Body of pancreas (tissue), 4 donors: ENCODE measurements at regions not wholly inside any gene's neighbourhood (a gene's known extent, or its start where the extent isn't known, plus 50 kb on each side); places are given as distances from the start of the nearest gene placed in this dataset.

Source experiments
- POLR2A ChIP-seq, 3 donors: fragments of 450-650 bp; IDR thresholded peaks; one replicate each; pipeline ENCODE4 v1.6.1; 2016; ENCODE audit warnings: antibody characterized with exemption in 3 of 3, mild to moderate bottlenecking in 2 of 3
- TF ChIP-seq, protein P1 (sequence below), 7 experiments: fragments of 450-650 bp in 4 of 7; fragments of 200-600 bp in 3 of 7; sonication (generic) in 3 of 7; IDR thresholded peaks; one replicate each; pipeline ENCODE4 v1.5.1; 2016 to 2019; ENCODE audit warnings: antibody characterized with exemption in 7 of 7

DNA sequence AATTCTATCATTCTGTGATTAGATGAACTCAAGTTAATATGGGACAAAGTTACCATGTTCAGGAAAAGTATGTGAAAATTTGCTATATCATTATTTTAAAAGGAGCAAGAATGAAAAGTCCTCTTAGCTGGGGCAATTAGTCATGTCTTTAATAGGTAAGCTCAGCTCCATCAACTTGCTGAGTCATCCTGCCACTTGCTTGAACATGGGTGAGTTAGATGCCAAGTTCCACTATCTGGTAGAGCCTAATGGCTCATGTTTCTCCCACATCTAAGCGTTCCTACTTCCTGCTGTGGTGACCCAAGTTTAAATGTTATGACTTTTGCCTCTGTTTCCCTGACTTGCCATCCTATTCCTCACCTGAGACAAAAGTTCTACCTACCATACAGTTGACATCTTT is 276.8 kb downstream of the ZNF674 start:
- TF ChIP-seq, protein P1, sequence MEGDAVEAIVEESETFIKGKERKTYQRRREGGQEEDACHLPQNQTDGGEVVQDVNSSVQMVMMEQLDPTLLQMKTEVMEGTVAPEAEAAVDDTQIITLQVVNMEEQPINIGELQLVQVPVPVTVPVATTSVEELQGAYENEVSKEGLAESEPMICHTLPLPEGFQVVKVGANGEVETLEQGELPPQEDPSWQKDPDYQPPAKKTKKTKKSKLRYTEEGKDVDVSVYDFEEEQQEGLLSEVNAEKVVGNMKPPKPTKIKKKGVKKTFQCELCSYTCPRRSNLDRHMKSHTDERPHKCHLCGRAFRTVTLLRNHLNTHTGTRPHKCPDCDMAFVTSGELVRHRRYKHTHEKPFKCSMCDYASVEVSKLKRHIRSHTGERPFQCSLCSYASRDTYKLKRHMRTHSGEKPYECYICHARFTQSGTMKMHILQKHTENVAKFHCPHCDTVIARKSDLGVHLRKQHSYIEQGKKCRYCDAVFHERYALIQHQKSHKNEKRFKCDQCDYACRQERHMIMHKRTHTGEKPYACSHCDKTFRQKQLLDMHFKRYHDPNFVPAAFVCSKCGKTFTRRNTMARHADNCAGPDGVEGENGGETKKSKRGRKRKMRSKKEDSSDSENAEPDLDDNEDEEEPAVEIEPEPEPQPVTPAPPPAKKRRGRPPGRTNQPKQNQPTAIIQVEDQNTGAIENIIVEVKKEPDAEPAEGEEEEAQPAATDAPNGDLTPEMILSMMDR (IDR thresholded peaks at IDR 0.05): no peak
- no peak for TF ChIP-seq POLR2A (IDR thresholded peaks at IDR 0.05)
